LHCN-M2 (cell line): ENCODE measurements at regions not wholly inside any gene's neighbourhood (a gene's known extent, or its start where the extent isn't known, plus 50 kb on each side); places are given as distances from the start of the nearest gene placed in this dataset.

ENCODE experiments used
- DNase-seq: peaks from one replicate; pipeline ENCODE4 v3.0.0-alpha.2; 2012; ENCODE audit warnings: low read depth

- peak; percentile 66 for DNase-seq
Measured at GRCh38 chr4:137635108-137635507, 102.8 kb upstream of the PCDH18 start.

- no peak for DNase-seq
Measured at GRCh38 chr4:137632842-137633241, 100.5 kb upstream of the PCDH18 start.

- no peak for DNase-seq
Measured at GRCh38 chr4:137631605-137632004, 99.3 kb upstream of the PCDH18 start.

- DNase-seq, result no peak
Measured at GRCh38 chr4:137630252-137630651, 98.0 kb upstream of the PCDH18 start.

- no peak for DNase-seq
Measured at GRCh38 chr4:137627739-137628460, 95.6 kb upstream of the PCDH18 start.

GRCh38 chr4:137626942-137627738, 94.8 kb upstream of the PCDH18 start:
- no peak for DNase-seq

- DNase-seq, result no peak
Measured at GRCh38 chr4:137623013-137623412, 90.7 kb upstream of the PCDH18 start.

- DNase-seq, result no peak
Measured at GRCh38 chr4:137621056-137621455, 88.8 kb upstream of the PCDH18 start.

- DNase-seq, result no peak
Measured at GRCh38 chr4:137614491-137614890, 82.2 kb upstream of the PCDH18 start.

GRCh38 chr4:137611998-137612700, 79.9 kb upstream of the PCDH18 start:
- no peak for DNase-seq

GRCh38 chr4:137610960-137611359, 78.7 kb upstream of the PCDH18 start:
- DNase-seq, result peak; percentile 18

- no peak for DNase-seq
Measured at GRCh38 chr4:137609718-137610430, 77.6 kb upstream of the PCDH18 start.

GRCh38 chr4:137608085-137608484, 75.8 kb upstream of the PCDH18 start:
- no peak for DNase-seq

GRCh38 chr4:137602436-137602835, 70.1 kb upstream of the PCDH18 start:
- DNase-seq, result no peak

GRCh38 chr4:137601934-137602333, 69.6 kb upstream of the PCDH18 start:
- DNase-seq, result no peak

- no peak for DNase-seq
Measured at GRCh38 chr4:137599734-137600133, 67.4 kb upstream of the PCDH18 start.

- no peak for DNase-seq
Measured at GRCh38 chr4:137597752-137598430, 65.6 kb upstream of the PCDH18 start.

GRCh38 chr4:137587796-137588195, 55.5 kb upstream of the PCDH18 start:
- no peak for DNase-seq

- DNase-seq, result no peak
Measured at GRCh38 chr4:137583671-137584070, 51.4 kb upstream of the PCDH18 start.
